ENCODE measurements at regions not wholly inside any gene's neighbourhood (a gene's known extent, or its start where the extent isn't known, plus 50 kb on each side); places are given as distances from the start of the nearest gene placed in this dataset.
A peak's percentile ranks its signal among the peaks of the same experiment; 100 is the strongest.
"Not testable (repeated sequence)": the region's sequence is repeated elsewhere in the genome, so short reads cannot be mapped to it uniquely, and the experiment has no call there.

DNA sequence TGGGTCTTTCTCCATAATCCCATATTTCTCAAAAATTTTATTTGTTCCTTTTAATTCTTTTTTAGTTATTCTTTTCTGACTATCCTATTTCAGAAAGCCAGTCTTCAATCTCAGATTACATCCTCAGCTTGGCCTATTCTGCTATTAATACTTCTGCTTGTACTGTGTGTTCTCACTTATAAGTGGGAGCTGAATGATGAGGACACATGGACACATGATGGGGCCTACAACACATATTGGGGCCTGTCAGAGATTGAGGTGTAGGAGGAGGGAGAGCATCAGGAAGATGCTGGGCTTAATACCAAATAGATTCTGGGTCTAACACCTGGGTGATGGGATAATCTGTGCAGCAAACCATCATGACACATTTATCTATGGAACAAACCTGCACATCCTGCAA, 82.3 kb downstream of the MAGEE1 start:
- DNase-seq = no peak

DNA sequence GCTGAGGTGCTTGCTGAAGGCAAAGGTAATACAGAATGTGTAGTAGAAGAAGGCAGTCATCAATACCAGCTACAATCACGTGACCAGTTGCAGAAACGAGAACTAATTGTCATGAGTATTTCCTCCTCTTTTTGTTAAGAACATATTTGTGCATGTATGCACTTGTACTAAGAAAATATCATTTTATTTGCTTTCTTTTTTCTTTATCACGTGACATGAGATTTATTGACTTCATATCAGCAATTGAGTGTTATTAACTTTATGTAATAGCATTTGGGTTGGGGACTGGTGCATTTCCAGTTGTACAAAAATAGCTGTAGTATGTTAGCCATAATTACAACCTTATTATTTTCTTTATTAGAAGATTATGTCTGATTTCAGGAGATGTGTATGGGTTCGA, 90.0 kb downstream of the MAGEE1 start:
- DNase-seq = no peak

DNA sequence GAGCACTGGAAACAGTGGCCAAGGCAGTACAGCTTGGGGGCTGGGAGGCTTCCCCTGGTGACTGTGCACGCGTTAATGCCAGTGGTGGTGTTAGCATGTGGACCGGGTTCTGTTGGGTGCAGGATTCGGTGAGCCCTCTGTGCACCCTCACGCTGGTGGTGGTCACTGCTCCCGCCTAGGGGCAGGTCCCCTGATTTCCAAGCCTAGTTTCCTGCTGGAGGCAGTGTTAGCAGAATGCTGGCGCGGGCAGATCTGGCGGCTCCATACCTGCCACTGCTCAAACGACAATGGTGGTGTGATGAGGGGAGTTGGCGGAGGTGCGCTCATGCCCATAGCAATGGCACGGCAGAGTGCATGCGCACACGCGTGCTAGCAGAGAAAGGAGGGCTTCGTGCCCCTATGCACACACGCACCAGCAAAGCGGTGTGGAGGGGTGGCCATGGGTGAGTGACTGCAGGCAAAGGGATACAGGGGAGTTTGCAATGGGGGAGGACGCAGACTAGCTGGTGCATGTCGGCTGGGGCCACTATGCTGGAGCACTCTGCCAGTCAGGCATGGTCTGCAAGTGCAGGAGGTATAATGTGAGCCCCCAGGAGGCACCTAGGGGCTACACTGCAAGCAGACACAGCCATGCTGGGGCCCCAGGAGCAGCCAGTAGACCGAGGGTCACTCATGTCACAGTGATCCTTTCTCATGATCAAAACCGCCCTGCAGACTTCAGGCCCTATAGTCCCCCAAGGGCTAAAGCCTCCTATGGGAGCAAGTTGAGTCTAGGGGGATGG, 93.0 kb downstream of the MAGEE1 start:
- no peak for DNase-seq

DNA sequence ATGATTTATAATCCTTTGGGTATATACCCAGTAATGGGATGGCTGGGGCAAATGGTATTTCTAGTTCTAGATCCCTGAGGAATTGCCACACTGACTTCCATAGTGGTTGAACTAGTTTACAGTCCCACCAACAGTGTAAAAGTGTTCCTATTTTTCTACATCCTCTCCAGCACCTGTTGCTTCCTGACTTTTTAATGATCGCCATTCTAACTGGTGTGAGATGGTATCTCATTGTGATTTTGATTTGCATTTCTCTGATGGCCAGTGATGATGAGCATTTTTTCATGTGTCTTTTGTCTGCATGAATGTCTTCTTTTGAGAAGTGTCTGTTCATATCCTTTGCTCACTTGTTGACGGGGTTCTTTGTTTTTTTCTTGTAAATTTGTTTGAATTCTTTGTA, 108.2 kb downstream of the MAGEE1 start:
- DNase-seq = not testable (repeated sequence)

DNA sequence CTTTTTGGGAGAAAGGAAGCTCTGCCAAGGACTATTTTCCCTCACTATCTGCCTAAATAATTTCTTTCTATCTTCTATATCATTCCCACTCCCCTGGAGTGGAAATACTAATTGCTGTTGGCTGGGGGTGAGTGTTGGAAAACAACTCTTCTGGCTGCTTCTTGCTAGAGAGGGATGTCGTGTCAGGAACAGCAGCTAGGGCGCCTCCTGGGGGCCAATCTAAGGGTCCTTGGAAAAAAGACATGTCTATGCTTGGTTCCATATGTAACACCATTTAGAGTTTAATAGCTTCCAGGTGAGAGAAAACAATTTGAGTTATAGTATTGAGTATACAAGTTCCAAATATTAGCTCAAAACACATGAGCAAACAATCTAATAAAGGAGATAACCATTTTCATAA, 111.3 kb downstream of the MAGEE1 start:
- no peak for DNase-seq

DNA sequence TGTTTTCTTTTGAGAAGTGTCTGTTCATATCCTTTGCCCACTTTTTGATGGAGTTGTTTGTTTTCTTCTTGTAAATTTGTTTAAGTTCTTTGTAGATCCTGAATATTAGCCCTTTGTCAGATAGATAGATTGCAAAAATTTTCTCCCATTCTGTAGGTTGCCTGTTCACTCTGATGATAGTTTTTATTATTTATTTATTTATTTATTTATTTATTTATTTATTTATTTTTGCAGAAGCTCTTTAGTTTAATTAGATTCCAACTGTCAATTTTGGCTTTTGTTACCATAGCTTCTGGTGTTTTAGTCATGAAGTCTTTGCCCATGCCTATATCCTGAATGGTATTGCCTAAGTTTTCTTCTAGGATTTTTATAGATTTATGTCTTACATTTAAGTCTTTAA, 115.9 kb downstream of the MAGEE1 start:
- not testable (repeated sequence) for DNase-seq

DNA sequence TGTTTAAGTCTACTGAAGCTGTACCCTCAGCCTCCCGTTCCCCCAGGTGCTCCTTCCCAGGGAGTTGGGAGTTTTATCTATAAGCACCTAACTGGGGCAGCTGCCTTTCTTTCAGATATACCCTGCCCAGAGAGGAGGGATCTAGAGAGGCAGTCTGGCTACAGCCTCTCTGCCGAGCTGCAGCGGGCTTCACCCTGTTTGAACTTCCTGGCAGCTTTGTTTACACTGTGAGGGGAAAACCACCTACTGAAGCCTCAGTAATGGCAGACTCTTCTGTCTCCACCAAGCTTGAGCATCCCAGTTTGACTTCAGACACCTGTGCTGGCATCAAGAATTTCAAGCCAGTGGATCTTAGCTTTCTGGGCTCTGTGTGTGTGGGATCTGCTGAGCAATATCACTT, 122.5 kb downstream of the MAGEE1 start:
- no peak for DNase-seq

GRCh38 chrX:76555269-76555668, 127.8 kb downstream of the MAGEE1 start:
- DNase-seq = no peak

GRCh38 chrX:76555816-76556215, 128.3 kb downstream of the MAGEE1 start:
- DNase-seq = peak in 1 of 3 experiments; percentile 63

GRCh38 chrX:76564842-76565241, 137.3 kb downstream of the MAGEE1 start:
- DNase-seq = not testable (repeated sequence)

- DNase-seq = no peak
Measured at GRCh38 chrX:76605390-76605789, 177.9 kb downstream of the MAGEE1 start.

DNA sequence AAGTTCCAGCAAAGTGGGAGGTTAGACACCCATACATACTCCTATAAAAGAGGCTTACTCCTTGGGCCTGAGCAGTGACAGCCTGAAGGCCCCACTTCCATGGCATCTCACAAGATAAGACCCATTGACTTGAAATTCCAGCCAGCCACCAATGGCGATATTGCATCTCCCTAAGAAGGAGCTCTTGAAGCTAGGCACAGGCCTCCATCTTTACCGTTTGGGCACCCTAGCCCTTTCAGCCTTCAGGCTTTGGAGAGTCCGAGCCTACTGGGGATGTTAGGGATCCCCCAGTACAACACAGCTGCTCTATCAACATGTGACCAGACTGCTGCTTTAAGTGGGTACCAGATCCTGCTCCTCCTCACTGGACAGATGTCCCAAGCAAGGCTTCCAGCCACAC, 189.5 kb downstream of the MAGEE1 start:
- no peak for DNase-seq

DNA sequence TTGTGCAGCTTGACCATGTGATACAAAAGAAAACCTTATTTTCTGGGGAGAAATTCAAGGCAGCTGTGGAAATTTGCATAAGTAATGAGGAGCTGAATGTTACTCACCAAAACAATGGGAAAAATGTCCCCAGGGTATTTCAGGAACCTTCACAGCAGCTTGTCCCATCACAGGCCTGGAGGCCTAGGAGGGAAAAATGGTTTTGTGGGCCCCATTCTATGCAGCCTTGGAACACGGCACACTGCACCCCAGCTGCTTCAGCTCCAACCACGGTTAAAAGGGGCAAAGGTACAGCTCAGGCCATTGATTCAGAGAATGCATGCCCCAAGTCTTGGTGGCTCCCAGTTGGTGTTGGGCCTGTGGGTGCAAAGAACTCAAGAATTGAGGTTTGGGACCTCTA, 216.1 kb downstream of the MAGEE1 start:
- DNase-seq = no peak

DNA sequence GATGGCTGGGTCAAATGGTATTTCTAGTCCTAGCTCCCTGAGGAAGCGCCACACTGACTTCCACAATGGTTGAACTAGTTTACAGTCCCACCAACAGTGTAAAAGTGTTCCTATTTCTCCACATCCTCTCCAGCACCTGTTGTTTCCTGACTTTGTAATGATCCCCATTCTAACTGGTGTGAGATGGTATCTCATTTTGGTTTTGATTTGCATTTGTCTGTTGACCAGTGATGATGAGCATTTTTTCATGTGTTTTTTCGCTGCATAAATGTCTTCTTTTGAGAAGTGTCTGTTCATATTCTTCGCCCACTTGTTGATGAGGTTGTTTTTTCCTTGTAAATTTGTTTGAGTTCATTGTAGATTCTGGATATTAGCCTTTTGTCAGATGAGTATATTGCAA, 223.9 kb downstream of the MAGEE1 start:
- not testable (repeated sequence) for DNase-seq

- no peak for DNase-seq
Measured at GRCh38 chrX:76657499-76657898, 230.0 kb downstream of the MAGEE1 start.

Measured in NCI-H1417 (cell line).